Suprapubic skin (tissue), 4 donors: ENCODE measurements at regions not wholly inside any gene's neighbourhood (a gene's known extent, or its start where the extent isn't known, plus 50 kb on each side); places are given as distances from the start of the nearest gene placed in this dataset.

Experiments used
- CTCF ChIP-seq, 2 donors: fragments of 200-600 bp in 1 of 2; fragments of 450-650 bp in 1 of 2; sonication (generic) in 1 of 2; IDR thresholded peaks; one replicate each; pipeline ENCODE4 v1.5.1; 2016 to 2019; ENCODE audit warnings: antibody characterized with exemption in 2 of 2, mild to moderate bottlenecking in 1 of 2, moderate library complexity in 1 of 2
- EP300 ChIP-seq: sonication (generic); formaldehyde crosslinking; IDR thresholded peaks from one replicate; pipeline ENCODE4 v1.6.1; 2017; ENCODE audit warnings: antibody characterized with exemption
- POLR2A ChIP-seq, 2 donors: fragments of 450-650 bp; IDR thresholded peaks; one replicate each; pipeline ENCODE4 v1.6.1; 2017; ENCODE audit warnings: antibody characterized with exemption in 2 of 2, mild to moderate bottlenecking in 2 of 2, moderate library complexity in 2 of 2
- POLR2AphosphoS5 ChIP-seq, 3 donors: sonication (generic); formaldehyde crosslinking; IDR thresholded peaks; one replicate each; pipeline ENCODE4 v1.6.1; 2017; ENCODE audit warnings: antibody characterized with exemption in 3 of 3

DNA sequence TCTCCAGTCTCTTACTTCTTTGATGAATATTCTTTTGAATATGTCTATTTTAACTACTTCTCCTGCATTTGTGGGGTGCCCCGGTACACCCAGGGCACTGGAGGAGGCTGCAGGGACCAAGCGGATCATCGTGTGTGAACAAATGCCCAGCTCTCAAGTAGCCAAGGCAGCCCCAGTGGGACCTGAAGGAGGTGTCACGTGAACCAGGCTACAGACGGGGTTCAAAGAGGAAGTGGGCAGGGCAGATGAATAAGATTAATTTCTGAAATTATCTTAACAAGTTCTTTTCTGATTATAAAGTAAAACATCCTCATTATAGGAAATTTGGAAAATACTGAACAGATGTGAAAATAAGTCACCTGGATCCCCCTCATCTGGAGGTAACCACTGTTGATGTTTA is 78.4 kb upstream of the DUSP5 start:
- TF ChIP-seq CTCF (IDR thresholded peaks at IDR 0.05) (no peak), POLR2A (IDR thresholded peaks at IDR 0.05) (no peak), EP300 (no peak), POLR2AphosphoS5 (IDR thresholded peaks at IDR 0.05) (no peak)
